GM06990 (cell line): ENCODE measurements at regions not wholly inside any gene's neighbourhood (a gene's known extent, or its start where the extent isn't known, plus 50 kb on each side); places are given as distances from the start of the nearest gene placed in this dataset.

ENCODE experiments used
- DNase-seq: peaks from one replicate; pipeline ENCODE4 v3.0.0-alpha.2; 2011; ENCODE audit not compliant: insufficient read length; ENCODE audit errors: extremely low read depth
- H3K27me3 ChIP-seq: replicated peaks from 2 replicates; pipeline ENCODE4 v1.6.0; 2011; ENCODE audit warnings: low read length; ENCODE audit not compliant: control insufficient read depth, insufficient read depth
- H3K36me3 ChIP-seq: 2 replicates; pipeline ENCODE4 v1.5.1; 2011; ENCODE audit warnings: low read length; ENCODE audit not compliant: control insufficient read depth, insufficient read depth
- H3K4me3 ChIP-seq: replicated peaks from 2 replicates; pipeline ENCODE4 v1.5.1; 2011; ENCODE audit warnings: low read depth, mild to moderate bottlenecking, control low read depth, low read length
- TF ChIP-seq, protein P1 (sequence below): IDR thresholded peaks from 2 replicates; pipeline ENCODE4 v1.5.1; 2011; ENCODE audit warnings: low read length, control low read depth, mild to moderate bottlenecking, inconsistent platforms; ENCODE audit not compliant: insufficient read depth, poor library complexity, severe bottlenecking

DNA sequence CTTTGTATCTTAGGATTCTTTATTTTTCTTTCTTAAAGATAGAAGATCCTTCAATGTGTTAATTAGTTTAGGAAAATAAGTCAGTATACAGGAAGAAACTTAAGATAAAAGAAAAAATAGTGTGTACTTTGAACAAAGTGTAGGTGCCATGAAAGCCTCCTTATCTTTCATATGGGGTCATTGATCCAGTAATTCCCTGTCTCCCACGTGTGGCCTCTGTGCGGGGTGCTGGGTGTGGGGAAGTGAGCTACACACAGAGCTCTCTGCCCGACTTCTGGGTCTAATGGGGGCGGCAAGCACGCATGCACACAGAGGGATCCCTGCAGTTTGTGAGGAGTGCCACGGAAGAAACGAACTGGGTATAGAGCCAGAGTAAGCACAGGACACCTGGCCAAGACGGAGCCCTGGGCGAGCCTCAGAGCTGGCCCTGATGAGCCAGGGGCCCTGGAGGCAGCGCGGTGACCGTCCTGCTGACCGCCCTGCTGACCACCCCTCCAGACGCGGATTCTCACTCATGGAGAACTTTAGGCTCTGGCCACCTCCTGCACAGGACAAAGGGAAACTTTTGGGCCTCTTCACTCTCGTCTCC is 253.5 kb downstream of the ACKR3 start:
- TF ChIP-seq, protein P1, sequence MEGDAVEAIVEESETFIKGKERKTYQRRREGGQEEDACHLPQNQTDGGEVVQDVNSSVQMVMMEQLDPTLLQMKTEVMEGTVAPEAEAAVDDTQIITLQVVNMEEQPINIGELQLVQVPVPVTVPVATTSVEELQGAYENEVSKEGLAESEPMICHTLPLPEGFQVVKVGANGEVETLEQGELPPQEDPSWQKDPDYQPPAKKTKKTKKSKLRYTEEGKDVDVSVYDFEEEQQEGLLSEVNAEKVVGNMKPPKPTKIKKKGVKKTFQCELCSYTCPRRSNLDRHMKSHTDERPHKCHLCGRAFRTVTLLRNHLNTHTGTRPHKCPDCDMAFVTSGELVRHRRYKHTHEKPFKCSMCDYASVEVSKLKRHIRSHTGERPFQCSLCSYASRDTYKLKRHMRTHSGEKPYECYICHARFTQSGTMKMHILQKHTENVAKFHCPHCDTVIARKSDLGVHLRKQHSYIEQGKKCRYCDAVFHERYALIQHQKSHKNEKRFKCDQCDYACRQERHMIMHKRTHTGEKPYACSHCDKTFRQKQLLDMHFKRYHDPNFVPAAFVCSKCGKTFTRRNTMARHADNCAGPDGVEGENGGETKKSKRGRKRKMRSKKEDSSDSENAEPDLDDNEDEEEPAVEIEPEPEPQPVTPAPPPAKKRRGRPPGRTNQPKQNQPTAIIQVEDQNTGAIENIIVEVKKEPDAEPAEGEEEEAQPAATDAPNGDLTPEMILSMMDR = no peak
- Histone ChIP-seq H3K36me3 (no peaks in the 10 kb centered on the region), H3K4me3 (no peak overlapping the region), H3K27me3 (no peaks in the 10 kb centered on the region; the same call in 1 of the 2 replicates)
- no peak for DNase-seq

DNA sequence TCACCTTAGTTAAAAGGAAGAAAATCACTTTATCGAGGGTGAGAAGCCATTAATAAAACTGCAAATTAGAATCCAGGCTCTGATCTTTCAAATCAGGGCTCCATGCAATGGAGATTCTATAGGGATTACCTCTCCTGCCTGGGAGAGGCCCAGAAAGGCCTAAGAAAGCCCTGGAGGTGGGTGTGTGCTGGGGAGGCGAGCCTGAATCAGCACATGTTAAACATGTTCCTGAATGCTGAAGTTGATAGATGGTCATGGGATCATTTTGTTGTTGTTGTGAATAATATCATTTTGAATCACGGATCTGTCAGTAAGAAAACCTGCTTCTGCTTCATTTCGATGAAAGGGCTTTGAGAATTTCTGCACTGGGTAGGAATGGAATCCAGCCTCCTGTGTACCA is 254.3 kb downstream of the ACKR3 start:
- no peak overlapping the region for H3K4me3 ChIP-seq
- TF ChIP-seq, protein P1 = no peak
- no peaks in the 10 kb centered on the region for H3K36me3 ChIP-seq
- DNase-seq = no peak
- no peaks in the 10 kb centered on the region; the same call in 1 of the 2 replicates for H3K27me3 ChIP-seq

DNA sequence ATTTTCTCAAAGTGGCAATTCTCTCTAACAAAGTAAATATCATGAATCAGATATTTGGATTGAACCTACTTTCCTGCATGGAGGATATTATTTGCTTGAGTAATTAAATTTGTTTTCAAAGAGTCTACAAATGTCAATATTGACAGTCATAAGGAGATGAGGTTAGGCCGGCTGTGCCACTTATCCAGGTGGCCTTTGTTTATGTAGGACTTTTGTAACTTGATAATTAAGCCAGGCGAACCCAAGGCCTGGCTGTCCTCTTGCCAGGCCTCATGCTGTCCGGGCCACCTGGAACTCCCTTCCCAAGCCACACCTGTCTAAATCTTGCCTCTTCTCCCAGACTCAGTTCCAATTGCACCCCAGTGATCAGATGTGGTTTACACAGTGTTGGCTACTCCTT is 255.2 kb downstream of the ACKR3 start:
- H3K36me3 ChIP-seq = no peaks in the 10 kb centered on the region
- no peaks in the 10 kb centered on the region; the same call in 1 of the 2 replicates for H3K27me3 ChIP-seq
- TF ChIP-seq, protein P1 = no peak
- H3K4me3 ChIP-seq = no peak overlapping the region
- no peak for DNase-seq

DNA sequence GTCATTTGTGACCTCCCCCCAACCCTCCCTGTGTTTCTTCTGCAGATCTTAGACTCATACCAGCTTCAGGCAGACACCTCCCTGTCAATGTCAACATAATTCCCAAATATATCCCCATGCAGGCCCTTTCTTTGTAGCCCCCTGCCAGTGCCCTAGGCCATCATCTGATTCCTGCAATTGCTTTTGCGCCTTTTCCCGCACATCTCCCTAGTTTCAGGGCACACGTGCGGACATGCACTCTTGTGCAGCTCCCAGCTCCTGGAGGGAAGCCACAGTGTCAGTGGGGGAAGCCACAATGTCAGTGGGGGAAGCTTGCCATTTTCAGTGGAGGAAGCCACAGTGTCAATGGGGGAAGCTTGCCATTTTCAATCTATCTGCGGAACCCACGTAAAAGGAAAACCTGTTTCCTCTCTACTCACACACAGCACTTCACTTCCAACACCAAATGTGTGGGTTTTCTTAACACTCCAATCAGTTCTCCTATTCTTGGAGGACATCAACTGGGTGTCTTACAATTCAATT is 256.4 kb downstream of the ACKR3 start:
- Histone ChIP-seq H3K4me3 (no peak overlapping the region), H3K27me3 (no peaks in the 10 kb centered on the region; the same call in 1 of the 2 replicates), H3K36me3 (no peaks in the 10 kb centered on the region)
- TF ChIP-seq, protein P1 = no peak
- no peak for DNase-seq

DNA sequence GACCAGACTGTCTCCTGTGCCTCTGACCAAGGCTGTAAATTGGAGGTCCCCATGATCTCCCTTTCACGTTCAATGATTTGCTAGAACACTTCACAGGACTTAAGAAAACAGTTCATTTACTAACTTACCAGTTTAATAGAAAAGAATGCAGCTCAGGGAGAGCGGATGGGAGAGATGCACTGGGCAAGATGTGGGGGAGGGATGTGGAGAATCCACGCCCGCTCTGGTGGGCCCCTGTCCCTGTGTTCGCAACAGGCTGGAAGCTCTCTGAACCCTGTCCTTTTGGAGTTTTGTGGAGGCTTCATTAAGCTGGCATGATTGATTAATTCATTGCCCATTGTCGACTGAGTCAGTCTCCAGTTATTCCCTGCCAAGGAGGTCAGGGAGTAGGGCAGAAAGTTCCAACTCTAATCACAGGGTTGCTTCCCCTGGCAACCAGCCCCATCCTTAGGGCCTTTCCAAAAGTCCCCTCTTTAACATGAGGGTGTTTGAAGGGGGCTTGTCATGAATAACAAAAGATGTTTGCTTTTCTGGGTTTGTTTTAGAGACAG is 257.1 kb downstream of the ACKR3 start:
- no peak for DNase-seq
- Histone ChIP-seq H3K4me3 (no peak overlapping the region), H3K36me3 (no peaks in the 10 kb centered on the region), H3K27me3 (no peaks in the 10 kb centered on the region; the same call in 1 of the 2 replicates)
- TF ChIP-seq, protein P1 = no peak
